ENCODE measurements at regions not wholly inside any gene's neighbourhood (a gene's known extent, or its start where the extent isn't known, plus 50 kb on each side); places are given as distances from the start of the nearest gene placed in this dataset.
A peak's percentile ranks its signal among the peaks of the same experiment; 100 is the strongest.
"Not testable (repeated sequence)": the region's sequence is repeated elsewhere in the genome, so short reads cannot be mapped to it uniquely, and the experiment has no call there.

- DNase-seq (ENCODE audit: low read depth in 2 of 3, low spot score in 2 of 3) = peak; percentile 59 to 77 (median 63)
These were observed 93.0 kb downstream of the CRLF3 start for GRCh38 chr17:30731210-30732132.

- DNase-seq (ENCODE audit: low read depth in 2 of 3, low spot score in 2 of 3) = not testable (repeated sequence)
These were observed 93.7 kb downstream of the CRLF3 start for GRCh38 chr17:30730837-30731209.

- not testable (repeated sequence) for DNase-seq (ENCODE audit: low read depth in 2 of 3, low spot score in 2 of 3)
These were observed 94.2 kb downstream of the CRLF3 start for GRCh38 chr17:30730171-30730836.

- not testable (repeated sequence) for DNase-seq (ENCODE audit: low read depth in 2 of 3, low spot score in 2 of 3)
These were observed 94.9 kb downstream of the CRLF3 start for GRCh38 chr17:30729471-30730170.

DNA sequence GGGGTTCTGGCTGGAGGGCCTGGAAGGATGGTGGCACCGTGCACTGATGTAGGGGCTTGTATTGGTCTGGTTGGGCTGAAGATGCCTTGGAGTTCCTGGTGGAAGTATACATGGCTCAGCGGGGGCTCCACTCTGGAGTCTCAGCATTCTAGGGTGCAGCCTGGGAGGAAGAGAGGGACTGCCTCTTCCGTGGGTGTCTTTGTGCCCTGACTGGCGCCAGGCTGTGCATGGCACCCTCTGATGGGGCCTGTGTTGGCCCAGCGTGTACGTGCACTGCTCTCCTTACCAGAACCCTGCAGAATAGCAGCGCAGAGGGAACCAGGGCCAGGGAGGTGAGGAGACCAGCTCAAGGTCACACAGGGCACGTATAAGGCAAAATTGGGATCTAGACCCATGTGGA lies 97.0 kb downstream of the CRLF3 start:
- DNase-seq (ENCODE audit: low read depth in 2 of 3, low spot score in 2 of 3) = not testable (repeated sequence)

DNA sequence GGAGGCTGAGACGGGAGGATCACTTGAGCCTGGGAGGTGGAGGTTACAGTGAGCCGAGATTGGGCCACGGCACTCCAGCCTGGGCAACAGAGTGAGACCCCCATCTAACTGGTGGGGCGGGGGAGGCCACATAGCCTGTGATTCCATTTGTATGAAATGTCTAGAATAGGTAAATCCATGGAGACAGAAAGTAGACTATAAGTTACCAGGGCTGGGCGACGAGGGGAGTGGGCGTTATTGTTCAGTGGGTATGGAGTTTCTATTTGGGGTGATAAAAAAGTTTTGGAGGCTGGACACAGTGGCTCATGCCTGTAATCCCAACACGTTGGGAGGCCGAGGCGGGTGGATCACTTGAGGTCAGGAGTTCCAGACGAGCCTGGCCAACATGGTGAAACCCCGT lies 97.8 kb downstream of the CRLF3 start:
- not testable (repeated sequence) for DNase-seq (ENCODE audit: low read depth in 2 of 3, low spot score in 2 of 3)

- not testable (repeated sequence) for DNase-seq (ENCODE audit: low read depth in 2 of 3, low spot score in 2 of 3)
These were observed 98.2 kb downstream of the CRLF3 start for GRCh38 chr17:30726310-30726709.

DNA sequence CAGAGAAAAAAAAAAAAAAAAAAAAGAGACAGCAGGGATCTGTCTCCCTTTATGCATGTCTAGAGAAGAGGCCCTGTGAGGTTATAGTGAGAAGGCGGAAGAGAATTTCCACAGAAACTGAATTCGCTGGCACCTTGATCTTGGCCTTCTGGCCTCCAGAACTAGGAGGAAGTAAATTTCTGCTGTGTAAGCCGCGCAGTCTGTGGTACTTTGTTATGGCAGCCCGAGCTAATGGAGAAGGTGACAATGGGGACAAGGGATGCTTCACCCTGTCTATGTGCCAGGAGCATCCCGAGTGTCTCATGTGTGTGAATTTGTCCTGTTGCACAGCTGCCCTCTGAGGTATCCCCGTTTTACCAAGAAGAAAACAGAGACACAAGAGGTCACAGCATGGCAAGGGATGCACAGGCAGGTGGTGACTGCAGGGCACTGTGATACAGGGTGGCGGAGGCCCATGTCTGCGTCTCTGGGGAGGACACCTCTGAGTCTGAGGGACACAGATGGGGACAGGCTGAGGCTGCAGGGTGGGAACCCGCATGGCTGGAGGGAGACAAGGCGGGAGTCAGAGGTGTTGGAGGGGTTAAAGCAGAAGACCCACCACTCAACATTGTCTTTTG lies 100.3 kb downstream of the CRLF3 start:
- not testable (repeated sequence) for DNase-seq (ENCODE audit: low read depth in 2 of 3, low spot score in 2 of 3)

DNA sequence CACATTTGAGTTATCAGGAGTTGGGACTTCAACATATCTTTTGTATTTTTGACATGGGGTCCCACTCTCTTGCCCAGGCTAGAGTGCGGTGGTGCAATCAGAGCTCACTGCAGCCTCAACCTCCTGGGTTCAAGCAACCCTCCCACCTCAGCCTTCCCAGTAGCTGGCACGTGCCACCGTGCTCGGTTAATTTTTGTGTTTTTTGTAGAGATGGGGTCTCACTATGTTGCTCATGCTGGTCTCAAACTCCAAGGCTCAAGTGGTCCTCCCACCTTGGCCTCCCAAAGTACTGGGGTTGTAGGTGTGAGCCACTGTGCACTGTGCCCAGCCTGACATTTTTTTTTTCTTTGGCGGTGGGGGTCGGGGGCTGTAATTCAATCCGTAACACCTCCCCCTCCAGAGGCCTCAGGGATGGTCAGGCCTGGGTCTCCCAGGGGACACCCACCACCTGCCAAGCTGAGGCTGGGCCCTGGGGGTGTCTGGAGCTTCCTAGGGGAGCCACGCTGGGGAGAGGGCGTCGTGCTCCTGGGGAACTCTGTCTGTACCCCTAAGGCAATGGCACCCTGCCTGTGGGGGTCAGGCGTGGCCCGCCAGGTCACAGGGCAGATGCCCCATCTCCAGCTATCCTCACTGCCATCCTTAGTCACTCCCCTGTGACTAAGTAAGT lies 102.2 kb downstream of the CRLF3 start:
- DNase-seq (ENCODE audit: low read depth in 2 of 3, low spot score in 2 of 3) = not testable (repeated sequence)

- DNase-seq (ENCODE audit: low read depth in 2 of 3, low spot score in 2 of 3) = not testable (repeated sequence)
These were observed 103.5 kb downstream of the CRLF3 start for GRCh38 chr17:30720971-30721370.

GRCh38 chr17:30720013-30720471 lies 104.5 kb downstream of the CRLF3 start:
- no peak for DNase-seq (ENCODE audit: low read depth in 2 of 3, low spot score in 2 of 3)

DNA sequence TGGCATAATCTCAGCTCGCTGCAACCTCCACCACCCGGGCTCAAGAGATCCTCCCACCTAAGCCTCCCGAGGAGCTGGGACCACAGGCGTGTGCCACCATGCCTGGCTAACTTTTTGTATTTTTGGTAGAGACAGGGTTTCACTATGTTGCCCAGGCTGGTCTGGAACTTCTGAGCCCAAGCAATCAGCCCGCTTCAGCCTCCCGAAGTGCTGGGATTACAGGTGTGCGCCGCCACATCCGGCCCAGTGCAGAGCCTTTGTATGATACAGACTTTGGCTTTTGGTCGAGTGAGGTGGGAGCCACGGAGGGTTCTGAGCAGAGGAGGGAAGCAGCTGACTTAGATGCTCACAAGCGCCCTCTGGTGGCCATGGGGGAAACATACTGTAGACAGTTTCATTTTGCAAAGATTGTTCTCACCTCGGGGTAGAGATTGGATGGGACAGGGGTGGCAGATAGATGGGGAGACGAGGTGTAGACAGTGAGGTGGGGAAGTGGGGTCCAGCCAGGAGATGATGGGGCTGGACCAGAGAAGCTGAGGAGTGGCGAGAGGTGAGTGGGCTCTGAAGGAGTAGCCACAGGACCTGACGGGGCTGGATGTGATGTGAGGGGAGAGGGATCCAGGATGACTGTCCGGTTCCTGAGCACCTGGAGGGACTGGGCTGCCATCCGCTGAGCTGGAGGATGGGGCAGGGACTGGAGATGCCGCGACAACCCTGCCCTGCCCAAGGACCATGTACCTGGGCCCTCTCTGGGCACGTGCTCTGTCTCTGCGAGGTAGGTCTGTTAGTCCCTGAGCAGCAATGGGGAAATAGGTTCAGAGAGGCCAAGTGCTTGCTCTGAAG lies 105.1 kb downstream of the CRLF3 start:
- peak in 2 of 3 experiments; percentile 68 to 76 for DNase-seq (ENCODE audit: low read depth in 2 of 3, low spot score in 2 of 3)

GRCh38 chr17:30718691-30719090 lies 105.8 kb downstream of the CRLF3 start:
- DNase-seq (ENCODE audit: low read depth in 2 of 3, low spot score in 2 of 3) = not testable (repeated sequence)

DNA sequence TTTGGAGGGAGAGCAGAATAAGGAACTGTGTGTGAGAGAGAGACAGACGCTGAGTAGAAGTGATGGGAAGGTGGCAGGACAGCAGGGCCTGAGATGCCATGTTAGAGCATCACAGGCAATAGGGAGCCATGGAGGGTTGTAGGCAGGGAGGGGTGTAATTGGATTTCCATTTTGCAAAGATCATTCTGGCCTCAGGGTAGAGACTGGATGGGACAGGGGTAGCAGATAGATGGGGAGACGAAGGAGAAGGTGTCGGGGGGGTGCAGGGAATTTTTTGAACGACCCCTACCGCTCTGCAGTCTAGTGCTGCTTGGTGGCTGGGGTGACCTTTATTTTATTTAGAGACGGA lies 106.4 kb downstream of the CRLF3 start:
- not testable (repeated sequence) for DNase-seq (ENCODE audit: low read depth in 2 of 3, low spot score in 2 of 3)

GRCh38 chr17:30717291-30718098 lies 107.0 kb downstream of the CRLF3 start:
- DNase-seq (ENCODE audit: low read depth in 2 of 3, low spot score in 2 of 3) = no peak

DNA sequence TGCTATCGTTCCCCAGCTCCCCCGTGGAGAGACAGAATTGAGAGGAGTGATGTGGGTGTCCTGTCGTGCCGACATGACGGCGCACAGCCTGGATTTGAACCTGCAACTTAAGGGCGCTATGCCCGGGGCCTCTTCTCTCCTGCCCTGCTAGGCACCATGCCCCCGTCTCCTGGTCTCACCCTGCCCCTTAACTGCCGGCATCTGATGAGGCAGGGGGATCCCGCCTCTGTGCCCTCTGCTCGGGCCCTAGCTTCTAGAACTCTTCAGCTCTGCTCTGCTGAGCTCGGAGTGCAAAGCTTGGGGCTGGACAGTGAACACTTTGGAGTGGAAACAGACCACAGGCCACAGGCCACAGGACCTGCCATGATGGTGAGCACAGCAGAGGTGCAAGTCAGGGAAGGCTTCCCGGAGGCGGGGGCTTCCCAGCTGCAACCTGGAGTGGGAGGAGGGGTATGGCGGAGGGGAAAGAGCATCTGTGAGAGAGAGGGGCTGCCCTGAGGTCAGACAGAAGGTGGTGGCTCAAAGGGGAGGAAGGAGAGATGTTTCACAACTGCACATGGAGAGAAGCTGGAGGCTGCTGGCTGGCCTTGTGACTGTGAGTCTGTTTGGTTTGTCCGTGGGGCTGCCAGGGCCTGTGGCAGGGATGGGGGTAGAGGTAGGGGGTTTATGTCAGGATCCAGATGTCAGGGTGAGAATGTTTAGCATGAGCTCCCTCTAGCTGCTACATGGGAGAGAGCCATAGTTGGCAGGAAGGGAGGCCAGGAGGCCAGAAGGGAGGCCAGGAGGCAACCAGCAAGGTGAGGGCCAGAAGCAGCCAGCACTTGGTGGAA lies 107.8 kb downstream of the CRLF3 start:
- DNase-seq (ENCODE audit: low read depth in 2 of 3, low spot score in 2 of 3) = no peak

GRCh38 chr17:30714825-30715622 lies 109.5 kb downstream of the CRLF3 start:
- DNase-seq (ENCODE audit: low read depth in 2 of 3, low spot score in 2 of 3) = peak in 1 of 3 experiments; percentile 47
